ENCODE measurements at regions not wholly inside any gene's neighbourhood (a gene's known extent, or its start where the extent isn't known, plus 50 kb on each side); places are given as distances from the start of the nearest gene placed in this dataset.

- no peak for TF ChIP-seq SIN3B (IDR thresholded peaks at IDR 0.05; ENCODE audit: low read length)
- no peak for TF ChIP-seq ZNF331 (CRISPR knock-in tag; IDR thresholded peaks at IDR 0.05)
These were observed 563.9 kb upstream of the CLINT1 start for GRCh38 chr5:158422653-158423515.
